Endothelial cell of umbilical vein (primary cell): ENCODE measurements at regions not wholly inside any gene's neighbourhood (a gene's known extent, or its start where the extent isn't known, plus 50 kb on each side); places are given as distances from the start of the nearest gene placed in this dataset.

Experiments
- BruUV-seq: library from RNA; stranded (reverse); fragments of 400-500 nt; replicated peaks from 2 replicates; lab custom pipeline; 2021; lab: Mats Ljungman, UMichigan
- CTCF ChIA-PET: fragments of 300-600, 350-600 bp; sonication (Branson Sonifier 250); formaldehyde crosslinking; loops from one replicate; lab custom pipeline; 2021; ENCODE audit warnings: antibody characterized with exemption, inconsistent platforms; lab: Charles Lee
- POLR2A ChIA-PET: fragments of 300-600, 350-600 bp; sonication (Branson Sonifier 250); formaldehyde crosslinking; loops from one replicate; lab custom pipeline; 2021; ENCODE audit warnings: antibody characterized with exemption, inconsistent platforms; lab: Charles Lee
- DNase-seq: peaks from one replicate; pipeline ENCODE4 v3.0.0-alpha.2; 2011; ENCODE audit warnings: low read depth, low spot score
- FAIRE-seq: peaks from 2 replicates; lab custom pipeline; 2011; peaks lifted over from hg19 to GRCh38; lab: Jason Lieb, UNC
- H2AFZ ChIP-seq: 2 replicates; pipeline ENCODE4 v1.6.0; 2012; ENCODE audit warnings: low read depth, low read length, control low read depth, inconsistent platforms
- H3K27ac ChIP-seq: 2 replicates; pipeline ENCODE4 v1.5.1; 2011; ENCODE audit warnings: low read depth, mild to moderate bottlenecking, control low read depth, low read length, moderate library complexity; ENCODE audit not compliant: insufficient read depth
- H3K27me3 ChIP-seq, 2 experiments: 2 replicates each; pipeline versions ENCODE4 v1.6.0 to v1.6.1; 2011; ENCODE audit warnings: low read length in 2 of 2, mixed read lengths in 1 of 2; ENCODE audit not compliant: control insufficient read depth in 2 of 2, insufficient read depth in 2 of 2
- H3K36me3 ChIP-seq, 2 experiments: 2 replicates in 1 of 2; 3 replicates in 1 of 2; pipeline ENCODE4 v1.5.1; 2011; ENCODE audit warnings: low read length in 2 of 2, mild to moderate bottlenecking in 1 of 2, moderate library complexity in 1 of 2; ENCODE audit not compliant: control insufficient read depth in 2 of 2, insufficient read depth in 2 of 2; ENCODE audit errors: extremely low read depth in 1 of 2
- H3K4me1 ChIP-seq: 3 replicates; pipeline ENCODE4 v1.5.1; 2011; ENCODE audit warnings: mild to moderate bottlenecking, low read length; ENCODE audit not compliant: control insufficient read depth, insufficient read depth; ENCODE audit errors: extremely low read depth
- H3K4me2 ChIP-seq: 2 replicates; pipeline ENCODE4 v1.6.1; 2011; ENCODE audit warnings: low read length, control low read depth, mixed read lengths; ENCODE audit not compliant: insufficient read depth
- H3K4me3 ChIP-seq, 3 experiments: fragments of 200-600 bp in 1 of 3; sonication (generic), shearing (Covaris generic) in 1 of 3; replicated peaks in 1 of 3; 2 replicates each; pipeline ENCODE4 v1.5.1; 2011 to 2016; ENCODE audit warnings: control low read depth in 3 of 3, low read length in 3 of 3, mild to moderate bottlenecking in 2 of 3, inconsistent platforms in 1 of 3, low read depth in 1 of 3, moderate library complexity in 1 of 3; ENCODE audit not compliant: insufficient read depth in 1 of 3
- H3K79me2 ChIP-seq: 2 replicates; pipeline ENCODE4 v1.6.0; 2012; ENCODE audit warnings: low read length, inconsistent platforms; ENCODE audit not compliant: control insufficient read depth, insufficient read depth
- H3K9ac ChIP-seq: replicated peaks from 2 replicates; pipeline ENCODE3; 2011; ENCODE audit warnings: low read length, control low read depth; ENCODE audit not compliant: insufficient read depth; ENCODE audit errors: extremely low read depth
- H3K9me1 ChIP-seq: replicated peaks from 3 replicates; pipeline ENCODE4 v1.6.0; 2011; ENCODE audit warnings: mild to moderate bottlenecking, low read length; ENCODE audit not compliant: control insufficient read depth, insufficient read depth; ENCODE audit errors: extremely low read depth
- H3K9me3 ChIP-seq: replicated peaks from 2 replicates; pipeline ENCODE4 v1.5.1; 2012; ENCODE audit warnings: low read length, inconsistent platforms; ENCODE audit not compliant: control insufficient read depth, insufficient read depth
- H4K20me1 ChIP-seq: replicated peaks from 2 replicates; pipeline ENCODE3; 2011; ENCODE audit warnings: mild to moderate bottlenecking, low read length; ENCODE audit not compliant: control insufficient read depth, insufficient read depth; ENCODE audit errors: extremely low read depth
- CTCF ChIP-seq, 2 donors: IDR thresholded peaks; 1 replicate in 1 of 2; 2 replicates in 1 of 2; pipeline ENCODE4 v1.5.1; 2011; ENCODE audit warnings: low read length in 2 of 2, mild to moderate bottlenecking in 2 of 2, moderate library complexity in 2 of 2, control low read depth in 1 of 2, inconsistent platforms in 1 of 2, low read depth in 1 of 2; ENCODE audit not compliant: insufficient read depth in 1 of 2; ENCODE audit errors: extremely low read depth in 1 of 2
- EZH2 ChIP-seq: IDR thresholded peaks from 2 replicates; pipeline ENCODE4 v1.6.1; 2012; ENCODE audit warnings: borderline replicate concordance, low read depth, mild to moderate bottlenecking, moderate library complexity, low read length, inconsistent platforms; ENCODE audit not compliant: severe bottlenecking
- FOS ChIP-seq: IDR thresholded peaks from 2 replicates; pipeline ENCODE4 v1.6.1; 2011; ENCODE audit warnings: mild to moderate bottlenecking, low read length, moderate library complexity, borderline replicate concordance; ENCODE audit not compliant: insufficient read depth
- GATA2 ChIP-seq: IDR thresholded peaks from 2 replicates; pipeline ENCODE4 v1.7.0; 2011; ENCODE audit warnings: low read depth, mild to moderate bottlenecking, moderate library complexity, mixed read lengths, low read length; ENCODE audit not compliant: insufficient read length, insufficient read depth
- JUN ChIP-seq: IDR thresholded peaks from 2 replicates; pipeline ENCODE4 v1.6.1; 2011; ENCODE audit warnings: borderline replicate concordance, low read depth; ENCODE audit not compliant: insufficient read length, insufficient read depth
- MAX ChIP-seq: IDR thresholded peaks from 2 replicates; pipeline ENCODE4 v1.6.1; 2011; ENCODE audit not compliant: insufficient read depth, insufficient read length
- MYC ChIP-seq: IDR thresholded peaks from one replicate; pipeline ENCODE4 v1.6.1; 2011; ENCODE audit warnings: mild to moderate bottlenecking, low read depth, low read length
- POLR2A ChIP-seq: IDR thresholded peaks from 2 replicates; pipeline ENCODE4 v1.6.1; 2012; ENCODE audit warnings: low read depth, mild to moderate bottlenecking, control low read depth, low read length
- POLR2AphosphoS5 ChIP-seq: IDR thresholded peaks from 2 replicates; pipeline ENCODE4 v1.6.1; 2012; ENCODE audit warnings: low read depth, mild to moderate bottlenecking, control low read depth, low read length, moderate library complexity; ENCODE audit not compliant: insufficient read depth
- dilution Hi-C: fragments of 300-500 bp; cut with MboI; formaldehyde crosslinking; loops from one replicate; pipeline ENCODE4 v1.15.0; 2019; ENCODE audit warnings: low sequenced_read_pairs; ENCODE audit not compliant: extremely low pct_ligation_motif_present
- intact Hi-C: fragments of 100-400 bp; cut with micrococcal nuclease; formaldehyde crosslinking; loops from one replicate; pipeline ENCODE4 v1.10.0; 2022

- H3K9me1 ChIP-seq: no peaks in the 10 kb centered on the region
- TF ChIP-seq MYC (no peak), MAX (no peak), GATA2 (no peak), FOS (no peak), CTCF (IDR thresholded peaks at IDR 0.05; ENCODE audit: extremely low read depth in 1 of 2, insufficient read depth in 1 of 2, low read depth in 1 of 2, low read length in 2 of 2) (no peak), EZH2 (no peak), JUN (no peak), POLR2AphosphoS5 (no peak), POLR2A (no peak)
- ChIA-PET POLR2A (no interaction called here), CTCF (no interaction called here)
- intact Hi-C loops (no loop called here), dilution Hi-C loops (no loop called here)
- no peaks in the 10 kb centered on the region for H3K9me3 ChIP-seq
- H3K4me1 ChIP-seq: no peaks in the 10 kb centered on the region
- H3K27me3 ChIP-seq: no peaks in the 10 kb centered on the region
- H3K27ac ChIP-seq: no peak overlapping the region
- no TSS peak for BruUV-seq
- no peaks in the 10 kb centered on the region for H4K20me1 ChIP-seq
- no peaks in the 10 kb centered on the region for H3K36me3 ChIP-seq
- no peak for DNase-seq
- H2AFZ ChIP-seq: peak overlapping the region; percentile 37
- no peaks in the 10 kb centered on the region for H3K79me2 ChIP-seq
- FAIRE-seq: no peak
- H3K9ac ChIP-seq: no peak overlapping the region
- H3K4me2 ChIP-seq: no peak overlapping the region
- H3K4me3 ChIP-seq: no peak overlapping the region
Measured at GRCh38 chr5:121121786-121122185, 657.7 kb downstream of the PRR16 start.
